GM19025 (cell line): ENCODE measurements at regions not wholly inside any gene's neighbourhood (a gene's known extent, or its start where the extent isn't known, plus 50 kb on each side); places are given as distances from the start of the nearest gene placed in this dataset.

ENCODE experiments used
- ATAC-seq: cut with Tn5 transposase; IDR thresholded peaks from one replicate; pipeline ENCODE4 v1.9.1; 2021; ENCODE audit warnings: mild to moderate bottlenecking, low read depth, moderate library complexity; ENCODE audit not compliant: unreplicated experiment

DNA sequence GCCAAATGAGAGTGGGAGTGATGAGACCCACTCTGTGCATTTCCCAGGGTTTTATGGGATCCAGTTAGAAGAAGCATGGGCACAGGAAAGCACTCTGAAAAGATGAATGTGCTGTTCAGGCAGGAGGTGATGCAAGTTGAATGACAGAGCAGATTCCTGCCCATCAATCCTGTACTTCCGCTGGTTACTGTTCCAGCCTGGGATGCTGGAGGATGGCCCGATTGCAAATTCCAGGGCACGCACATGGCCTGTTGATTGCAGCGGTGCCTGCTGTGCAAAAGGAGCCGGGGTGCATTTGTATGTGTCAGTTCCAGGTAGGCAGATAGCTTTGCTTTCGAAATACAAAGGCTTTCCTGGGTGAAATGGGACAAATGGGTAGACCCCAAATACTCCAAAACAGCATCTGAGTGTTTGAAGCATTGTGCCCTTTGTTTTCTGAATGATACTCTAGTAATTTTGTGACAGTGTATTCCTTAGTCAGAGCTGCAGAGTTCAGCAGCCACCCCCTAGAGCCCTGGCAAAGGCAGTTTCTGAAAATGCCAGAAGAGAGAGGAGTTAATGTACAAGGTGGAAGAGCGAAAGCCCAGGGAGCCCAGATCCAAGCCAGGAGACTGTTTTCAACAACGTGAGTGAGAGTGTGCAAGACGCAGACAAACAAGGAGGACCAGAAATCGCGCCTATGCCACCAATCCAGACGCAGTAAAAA lies 454.2 kb upstream of the CLINT1 start:
- no peak for ATAC-seq

GRCh38 chr5:158309088-158309807 lies 450.3 kb upstream of the CLINT1 start:
- ATAC-seq = no peak

GRCh38 chr5:158308429-158309025 lies 449.6 kb upstream of the CLINT1 start:
- ATAC-seq = no peak

- ATAC-seq = no peak
Measured at GRCh38 chr5:158305861-158306260, 446.9 kb upstream of the CLINT1 start.

- ATAC-seq = no peak
Measured at GRCh38 chr5:158304607-158305006, 445.7 kb upstream of the CLINT1 start.

DNA sequence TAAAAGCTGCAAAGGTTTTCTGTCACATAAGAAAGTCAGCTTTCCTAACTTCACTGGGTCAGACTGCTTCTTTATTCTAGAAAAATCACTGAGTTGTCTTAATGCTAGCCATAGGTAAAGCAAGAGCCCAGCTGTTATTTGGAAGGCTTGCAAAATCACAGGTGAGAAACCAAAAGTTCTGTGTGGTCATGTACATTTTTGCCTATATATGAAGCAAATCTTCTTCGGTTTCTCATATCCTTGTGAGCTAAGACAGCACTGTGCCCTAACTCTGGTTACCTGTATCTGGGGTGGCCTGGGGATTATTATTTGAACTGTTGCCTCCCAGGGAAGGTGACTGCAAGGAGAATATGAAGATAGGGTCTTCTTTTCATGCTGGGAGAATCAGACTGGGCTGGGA lies 444.9 kb upstream of the CLINT1 start:
- ATAC-seq = no peak

DNA sequence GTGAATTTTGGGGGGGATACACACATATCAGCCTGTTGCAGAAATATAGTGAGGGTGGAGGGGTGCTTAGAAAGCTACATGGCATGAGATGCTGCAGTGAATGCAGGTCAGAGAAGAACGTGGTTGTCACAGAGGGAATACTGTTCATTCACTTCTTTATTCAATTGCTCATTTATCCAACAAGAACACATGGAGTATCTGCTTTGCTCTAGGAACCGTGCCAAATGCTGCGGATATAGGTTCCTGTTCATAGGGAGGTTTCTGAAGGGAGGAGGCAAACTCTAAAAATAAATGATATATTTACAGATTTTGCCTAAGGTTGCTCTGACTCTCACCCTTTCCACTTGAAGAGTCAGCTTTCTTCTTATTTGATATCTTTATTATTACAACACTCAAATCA lies 444.3 kb upstream of the CLINT1 start:
- ATAC-seq = no peak

DNA sequence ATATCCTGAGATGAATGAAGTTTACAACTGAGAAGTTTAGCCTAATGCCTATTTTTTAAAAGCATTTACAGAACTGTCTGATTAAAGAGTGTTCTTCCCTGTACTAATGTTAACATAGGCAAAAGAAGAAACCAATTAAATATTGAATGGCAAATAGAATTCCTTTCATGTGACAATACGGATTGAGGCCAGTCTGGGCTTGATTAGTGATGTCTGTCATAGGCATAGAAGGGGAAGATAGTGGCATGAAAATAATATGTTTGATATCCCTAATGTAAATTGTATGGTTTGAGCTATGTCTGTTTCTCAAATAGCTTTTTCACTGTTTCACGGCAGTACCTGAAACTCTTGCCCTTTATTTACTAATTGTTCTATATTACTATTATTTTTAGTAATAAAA lies 443.1 kb upstream of the CLINT1 start:
- no peak for ATAC-seq

GRCh38 chr5:158301186-158301585 lies 442.2 kb upstream of the CLINT1 start:
- ATAC-seq = no peak

DNA sequence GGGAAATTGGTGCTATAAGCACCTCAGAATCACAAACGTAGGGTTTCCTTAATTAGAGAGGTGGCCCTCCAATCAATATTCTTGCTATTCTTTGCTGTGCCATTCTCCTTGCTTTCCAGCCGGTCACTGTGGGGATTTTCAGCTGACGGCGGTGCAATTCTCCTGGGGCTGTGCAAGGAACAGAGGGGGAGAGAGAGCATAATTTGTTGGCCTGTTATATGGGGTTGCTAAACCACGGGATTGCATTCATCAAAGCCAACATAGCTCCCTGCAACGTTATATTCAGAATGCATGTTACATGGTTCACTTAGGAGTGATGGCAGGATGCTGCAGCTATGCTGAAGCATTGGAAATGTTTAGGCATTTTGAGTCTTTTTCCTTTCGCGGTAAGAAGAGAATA lies 441.3 kb upstream of the CLINT1 start:
- no peak for ATAC-seq

GRCh38 chr5:158297002-158297527 lies 438.1 kb upstream of the CLINT1 start:
- no peak for ATAC-seq

DNA sequence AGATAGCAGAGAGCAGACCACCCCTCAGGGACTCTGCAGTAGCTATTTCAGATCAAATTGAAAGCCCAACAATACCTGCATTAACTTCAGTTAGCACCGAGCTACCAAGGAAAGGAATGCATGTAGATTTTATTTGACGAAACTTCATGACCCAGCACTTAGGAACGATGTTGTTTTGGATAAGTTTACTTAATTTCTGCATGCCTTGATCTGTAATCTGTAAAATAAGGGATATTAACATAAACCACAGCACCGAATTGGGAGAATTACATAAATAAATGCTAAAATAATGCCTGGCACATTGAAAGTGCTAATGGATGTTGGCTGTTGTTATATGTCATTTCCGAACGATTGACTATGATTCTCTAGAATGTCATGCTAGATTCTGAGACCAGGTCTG lies 435.8 kb upstream of the CLINT1 start:
- ATAC-seq = no peak

- ATAC-seq = no peak
Measured at GRCh38 chr5:158292981-158293380, 434.0 kb upstream of the CLINT1 start.

GRCh38 chr5:158289967-158290366 lies 431.0 kb upstream of the CLINT1 start:
- ATAC-seq = no peak

DNA sequence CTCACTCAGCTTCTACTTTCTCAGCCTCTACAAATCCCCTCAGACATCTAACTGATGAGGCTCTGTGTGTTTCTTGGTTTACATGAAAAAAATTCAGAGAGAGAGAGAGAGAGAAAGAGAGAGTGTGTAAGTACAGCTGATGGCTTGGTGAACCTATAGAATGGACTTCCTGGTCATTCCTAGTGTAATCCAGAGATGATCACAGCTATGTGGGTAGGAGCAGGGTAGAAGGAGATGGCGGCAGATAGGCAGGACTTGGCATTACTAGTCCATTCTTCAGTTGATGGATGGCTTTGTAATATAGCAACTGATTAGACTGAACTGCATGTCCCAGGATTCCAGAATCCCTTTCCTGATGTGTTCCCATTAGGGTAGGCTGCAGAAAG lies 429.3 kb upstream of the CLINT1 start:
- no peak for ATAC-seq

- ATAC-seq = no peak
Measured at GRCh38 chr5:158287643-158288271, 428.8 kb upstream of the CLINT1 start.

DNA sequence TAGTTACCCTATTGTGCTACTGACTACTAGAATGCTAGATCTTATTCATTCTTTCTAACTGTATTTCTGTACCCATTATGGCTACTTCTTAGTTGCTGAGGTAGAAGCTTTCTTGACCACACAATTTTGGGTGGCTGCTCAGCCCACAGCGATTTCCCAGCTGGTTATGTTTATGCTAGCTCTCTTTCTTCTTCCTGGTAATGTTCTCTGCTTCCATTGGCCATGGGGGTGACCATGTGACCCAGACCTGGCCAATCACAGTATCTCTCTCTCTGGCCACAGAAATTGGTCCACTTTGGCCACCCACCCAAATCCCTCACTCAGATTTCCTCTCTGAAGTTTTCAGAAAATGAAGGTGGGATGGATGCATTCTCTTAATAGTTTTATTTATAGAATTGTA lies 427.9 kb upstream of the CLINT1 start:
- no peak for ATAC-seq

- ATAC-seq = no peak
Measured at GRCh38 chr5:158285698-158286097, 426.8 kb upstream of the CLINT1 start.

DNA sequence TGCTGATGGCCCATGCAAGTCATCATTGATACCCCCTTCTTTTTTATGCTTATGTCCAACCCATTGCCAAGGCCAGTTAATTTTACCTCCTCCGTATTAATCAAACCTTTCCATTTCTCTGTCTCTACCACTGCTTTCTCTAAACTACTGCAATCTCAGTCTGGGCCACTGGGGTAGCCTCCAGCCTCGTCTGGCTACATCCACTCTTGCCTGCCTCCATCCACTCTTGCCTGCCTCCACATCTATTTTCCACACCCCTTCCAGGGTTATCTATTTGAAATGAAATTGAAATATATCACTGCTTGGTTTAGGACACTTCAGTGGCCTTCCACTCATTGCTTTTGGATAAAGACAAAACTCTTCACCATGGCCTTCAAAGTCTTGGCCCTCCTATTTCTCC lies 425.3 kb upstream of the CLINT1 start:
- no peak for ATAC-seq

DNA sequence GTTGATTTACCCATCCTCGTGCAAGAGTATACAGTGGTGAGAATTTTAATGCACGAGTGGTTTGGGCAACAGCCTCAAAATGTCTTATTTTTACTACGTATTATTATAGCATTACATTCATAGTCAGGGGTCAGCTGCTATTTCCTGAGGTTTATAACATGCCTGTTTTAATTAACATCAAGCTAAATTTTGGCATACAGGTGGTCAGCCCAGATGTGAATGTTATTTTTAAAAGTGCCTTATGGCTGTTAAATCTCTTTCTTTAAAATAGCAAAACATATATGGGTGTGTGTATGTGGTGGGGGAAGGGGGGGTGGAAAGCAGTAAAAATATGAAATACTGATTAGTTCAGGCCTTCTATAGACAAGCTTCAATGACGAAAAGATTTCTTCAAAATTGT lies 424.5 kb upstream of the CLINT1 start:
- no peak for ATAC-seq

DNA sequence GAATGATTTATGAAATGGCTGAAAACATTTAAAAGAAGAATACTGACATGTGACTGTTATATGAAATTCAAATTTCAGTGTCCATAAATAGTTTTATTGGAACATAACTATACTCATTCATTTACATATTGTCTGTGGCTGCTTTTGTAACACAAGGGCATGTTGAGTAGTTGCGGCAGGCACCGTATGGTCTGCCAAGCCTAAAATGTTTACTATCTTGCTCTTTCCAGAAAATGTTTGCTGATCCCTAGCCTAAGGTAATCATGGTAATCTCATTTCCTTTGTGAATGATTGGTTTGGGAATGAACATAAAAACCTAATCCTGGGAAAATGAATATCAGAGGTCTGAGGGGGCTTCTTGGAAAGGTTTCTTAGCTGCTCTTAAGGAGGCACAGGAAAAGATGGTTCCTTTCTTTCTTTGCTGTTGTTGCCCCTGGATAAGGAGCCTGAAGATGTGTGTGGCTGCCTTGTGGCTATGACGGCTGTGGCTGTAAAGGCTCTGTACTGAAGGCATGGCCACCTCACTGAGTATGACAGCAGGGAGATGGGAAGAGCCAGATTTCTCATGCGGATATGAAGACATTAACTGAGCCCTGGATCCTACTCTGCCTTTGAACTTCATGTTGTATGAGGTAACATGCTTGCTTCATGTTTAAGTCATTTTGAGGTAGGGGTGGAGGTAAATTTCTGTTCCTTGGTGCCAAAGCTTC lies 419.4 kb upstream of the CLINT1 start:
- ATAC-seq = no peak
